Mesenchymal stem cell (in vitro differentiated cells and primary cell): ENCODE measurements at regions not wholly inside any gene's neighbourhood (a gene's known extent, or its start where the extent isn't known, plus 50 kb on each side); places are given as distances from the start of the nearest gene placed in this dataset.
A peak's percentile ranks its signal among the peaks of the same experiment; 100 is the strongest.
"Not testable (repeated sequence)": the region's sequence is repeated elsewhere in the genome, so short reads cannot be mapped to it uniquely, and the experiment has no call there.

Source experiments
- DNase-seq: peaks from one replicate; pipeline ENCODE4 v3.0.0-alpha.2; 2013
- H2AFZ ChIP-seq: one replicate; pipeline ENCODE4 v1.6.1; 2013; ENCODE audit warnings: low read depth, mild to moderate bottlenecking, control low read depth, inconsistent platforms, low read length, moderate library complexity
- H2AK5ac ChIP-seq: 2 replicates; pipeline ENCODE4 v1.6.1; 2013; ENCODE audit warnings: low read length, moderate library complexity, mild to moderate bottlenecking, inconsistent platforms; ENCODE audit not compliant: severe bottlenecking
- H2BK120ac ChIP-seq: one replicate; pipeline ENCODE4 v1.6.1; 2013; ENCODE audit warnings: low read depth, mild to moderate bottlenecking, inconsistent platforms, low read length, moderate library complexity
- H2BK12ac ChIP-seq, 2 experiments: one replicate each; pipeline ENCODE4 v1.6.1; 2013; ENCODE audit warnings: inconsistent platforms in 2 of 2, low read length in 2 of 2, mild to moderate bottlenecking in 2 of 2, moderate library complexity in 2 of 2, control low read depth in 1 of 2
- H2BK15ac ChIP-seq: one replicate; pipeline ENCODE4 v1.6.1; 2013; ENCODE audit warnings: mild to moderate bottlenecking, low read depth, inconsistent platforms; ENCODE audit not compliant: poor library complexity, severe bottlenecking
- H2BK5ac ChIP-seq: 2 replicates; pipeline ENCODE4 v1.6.1; 2013; ENCODE audit warnings: low read depth, mild to moderate bottlenecking, low read length, control low read depth, inconsistent platforms; ENCODE audit not compliant: poor library complexity, severe bottlenecking
- H3K14ac ChIP-seq, 2 experiments: one replicate each; pipeline ENCODE4 v1.6.1; 2013; ENCODE audit warnings: inconsistent platforms in 2 of 2, low read length in 2 of 2, control low read depth in 1 of 2, mild to moderate bottlenecking in 1 of 2, moderate library complexity in 1 of 2
- H3K18ac ChIP-seq, 2 experiments: one replicate each; pipeline ENCODE4 v1.6.1; 2013; ENCODE audit warnings: inconsistent platforms in 2 of 2, low read length in 2 of 2, control low read depth in 1 of 2, low read depth in 1 of 2, mild to moderate bottlenecking in 1 of 2
- H3K23ac ChIP-seq, 2 experiments: one replicate each; pipeline ENCODE4 v1.6.1; 2013; ENCODE audit warnings: inconsistent platforms in 2 of 2, low read length in 2 of 2, mild to moderate bottlenecking in 2 of 2, moderate library complexity in 2 of 2, control low read depth in 1 of 2
- H3K27ac ChIP-seq: 2 replicates; pipeline ENCODE4 v1.5.1; 2013; ENCODE audit warnings: mild to moderate bottlenecking, moderate library complexity, low read length, control low read depth, inconsistent platforms; ENCODE audit not compliant: poor library complexity, severe bottlenecking
- H3K27me3 ChIP-seq, 2 experiments: 2 replicates each; pipeline versions ENCODE4 v1.6.1 to v1.7.0; 2013; ENCODE audit warnings: low read length in 2 of 2, mild to moderate bottlenecking in 2 of 2, moderate library complexity in 2 of 2, control low read depth in 1 of 2, inconsistent platforms in 1 of 2; ENCODE audit not compliant: control insufficient read depth in 1 of 2, insufficient read depth in 1 of 2
- H3K36me3 ChIP-seq, 2 experiments: 2 replicates each; pipeline versions ENCODE4 v1.6.1 to v1.7.0; 2013; ENCODE audit warnings: low read length in 2 of 2, control low read depth in 1 of 2, inconsistent platforms in 1 of 2, low read depth in 1 of 2, mild to moderate bottlenecking in 1 of 2; ENCODE audit not compliant: insufficient read depth in 2 of 2, control insufficient read depth in 1 of 2
- H3K4ac ChIP-seq, 2 experiments: one replicate each; pipeline ENCODE4 v1.6.1; 2013; ENCODE audit warnings: inconsistent platforms in 2 of 2, low read length in 2 of 2, mild to moderate bottlenecking in 2 of 2, moderate library complexity in 2 of 2, control low read depth in 1 of 2, low read depth in 1 of 2
- H3K4me1 ChIP-seq: 2 replicates; pipeline ENCODE4 v1.6.1; 2013; ENCODE audit warnings: low read depth, low read length, control low read depth; ENCODE audit not compliant: control insufficient read depth, insufficient read depth
- H3K4me2 ChIP-seq: 2 replicates; pipeline ENCODE4 v1.6.1; 2013; ENCODE audit warnings: low read length, mild to moderate bottlenecking, inconsistent platforms; ENCODE audit not compliant: poor library complexity, severe bottlenecking
- H3K4me3 ChIP-seq, 2 experiments: 2 replicates each; pipeline versions ENCODE4 v1.5.1 to v1.7.0; 2013; ENCODE audit warnings: low read length in 2 of 2, mild to moderate bottlenecking in 2 of 2, control low read depth in 1 of 2, low read depth in 1 of 2; ENCODE audit not compliant: insufficient read depth in 1 of 2
- H3K79me1 ChIP-seq: replicated peaks from 2 replicates; pipeline ENCODE4 v1.6.1; 2013; ENCODE audit warnings: mild to moderate bottlenecking, control low read depth, low read length, inconsistent platforms; ENCODE audit not compliant: poor library complexity, severe bottlenecking
- H3K9ac ChIP-seq: 2 replicates; pipeline ENCODE4 v1.7.0; 2013; ENCODE audit warnings: mild to moderate bottlenecking, low read length, moderate library complexity
- H3K9me3 ChIP-seq: 2 replicates; pipeline ENCODE4 v1.7.0; 2013; ENCODE audit warnings: mild to moderate bottlenecking, low read length; ENCODE audit not compliant: control insufficient read depth
- H4K8ac ChIP-seq: one replicate; pipeline ENCODE4 v1.6.1; 2013; ENCODE audit warnings: inconsistent platforms, mild to moderate bottlenecking, low read length, moderate library complexity
- H4K91ac ChIP-seq: one replicate; pipeline ENCODE4 v1.6.1; 2013; ENCODE audit warnings: mild to moderate bottlenecking, low read length, inconsistent platforms
- WGBS: methylation state at CpG from one replicate; pipeline ENCODE4 v1.1.7; 2013; ENCODE audit warnings: mixed read lengths; 5-methylcytosine and 5-hydroxymethylcytosine counted together

DNA sequence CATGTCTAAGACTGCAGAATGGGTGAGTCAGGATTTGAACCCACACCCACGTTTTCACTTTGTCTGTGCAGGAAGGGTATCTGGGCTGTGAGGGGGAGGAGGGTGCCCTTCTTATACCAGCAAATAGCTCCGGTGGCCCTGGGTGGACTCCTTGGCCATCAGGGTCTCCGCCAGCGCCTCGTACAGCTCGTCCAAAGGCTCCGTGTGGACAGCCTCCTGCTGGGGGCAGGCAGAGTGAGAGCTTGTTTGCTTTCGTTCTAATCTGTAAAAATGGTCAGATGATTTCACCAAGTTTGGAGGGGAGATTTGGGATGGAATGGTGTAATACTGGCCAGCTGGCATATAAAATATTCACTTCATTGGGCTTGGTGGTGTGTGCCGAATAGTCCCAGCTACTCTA lies 111.7 kb upstream of the CCZ1B start:
- not testable (repeated sequence) for H2AK5ac ChIP-seq, H4K8ac ChIP-seq, H3K27ac ChIP-seq, H3K36me3 ChIP-seq, DNase-seq, H3K9me3 ChIP-seq, H3K27me3 ChIP-seq, H3K4me3 ChIP-seq, H3K4me2 ChIP-seq, H3K23ac ChIP-seq, H3K79me1 ChIP-seq, H2BK120ac ChIP-seq, H4K91ac ChIP-seq, H2BK15ac ChIP-seq, H3K4me1 ChIP-seq, H2AFZ ChIP-seq, H3K4ac ChIP-seq, H2BK5ac ChIP-seq, H2BK12ac ChIP-seq, H3K9ac ChIP-seq, H3K14ac ChIP-seq, H3K18ac ChIP-seq
- WGBS, result 94% methylated on average over 7 of the region's 9 CpGs

DNA sequence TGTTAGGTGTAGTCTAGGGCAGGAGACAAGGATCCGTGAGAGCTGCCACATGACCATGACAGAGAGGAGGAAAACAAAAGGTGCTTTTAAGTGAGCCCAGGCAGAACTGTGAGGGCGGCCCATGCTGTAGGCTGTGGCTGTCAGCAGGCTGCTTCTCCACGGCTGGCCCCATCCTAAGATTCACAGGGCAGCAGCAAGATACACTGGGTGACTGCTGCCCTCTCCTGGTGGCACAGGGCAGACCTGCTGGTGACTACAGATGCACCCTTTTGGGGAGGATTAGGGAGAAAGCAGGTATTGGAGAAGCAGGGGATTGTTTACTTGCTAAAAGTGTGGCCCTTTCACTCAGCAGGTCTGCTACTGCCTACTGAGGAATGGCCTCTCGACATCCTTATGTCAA lies 112.2 kb upstream of the CCZ1B start:
- not testable (repeated sequence) for H3K9ac ChIP-seq, H2AK5ac ChIP-seq, H3K4ac ChIP-seq, H2AFZ ChIP-seq, H3K79me1 ChIP-seq, H3K4me2 ChIP-seq, H3K4me1 ChIP-seq, H2BK5ac ChIP-seq, H3K18ac ChIP-seq, H3K14ac ChIP-seq, H2BK12ac ChIP-seq, H3K4me3 ChIP-seq, H3K36me3 ChIP-seq, H3K23ac ChIP-seq, H3K27me3 ChIP-seq, H4K91ac ChIP-seq, H4K8ac ChIP-seq, H2BK15ac ChIP-seq, H3K9me3 ChIP-seq, H3K27ac ChIP-seq, H2BK120ac ChIP-seq
- DNase-seq, result peak; percentile 1
- 61% methylated on average over 1 of the region's 4 CpGs for WGBS

DNA sequence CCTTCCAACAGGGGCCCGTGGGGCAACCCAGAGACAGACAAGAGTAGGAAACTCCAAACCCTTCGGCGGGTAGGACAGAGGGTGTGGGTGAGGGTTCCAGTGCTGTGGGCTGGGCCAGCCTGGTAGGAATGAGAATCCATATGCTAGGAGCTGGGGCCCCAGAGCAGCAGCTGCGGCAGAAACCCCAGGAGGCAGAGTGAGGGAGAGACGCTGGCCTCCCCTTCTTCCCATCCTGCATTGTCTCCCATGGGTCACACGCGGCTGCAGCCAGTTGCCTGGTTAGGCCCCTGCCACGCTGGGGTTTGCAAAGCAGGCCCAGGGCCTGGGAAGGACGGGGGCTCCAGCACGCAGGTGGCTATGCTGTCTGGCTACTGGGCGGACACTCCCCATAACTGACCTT lies 113.1 kb upstream of the CCZ1B start:
- not testable (repeated sequence) for H3K4me2 ChIP-seq, H4K8ac ChIP-seq
- WGBS, result 85% methylated on average over 9 of the region's 11 CpGs

DNA sequence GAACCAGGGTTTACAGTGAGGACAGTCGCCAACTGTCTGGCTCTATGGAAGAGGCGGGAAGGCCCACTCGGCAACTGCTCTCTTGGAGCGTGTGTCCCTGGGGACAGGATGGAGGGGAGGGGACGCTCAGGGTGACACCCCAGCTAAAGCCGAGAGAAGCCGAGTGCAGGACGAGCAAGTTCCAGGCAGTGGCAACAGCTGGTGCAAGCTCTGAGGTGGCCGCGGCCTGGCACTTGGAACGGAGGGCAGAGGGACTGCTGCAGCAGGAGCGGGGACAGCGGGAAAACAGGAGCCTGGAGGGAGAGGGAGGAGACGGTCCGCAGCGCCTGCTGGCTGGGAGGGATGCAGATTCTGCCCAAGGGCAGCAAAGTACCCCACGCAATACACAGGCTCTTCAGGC lies 113.8 kb upstream of the CCZ1B start:
- H2BK5ac ChIP-seq, H3K4me2 ChIP-seq, H3K23ac ChIP-seq, H2BK15ac ChIP-seq, H3K18ac ChIP-seq, H2BK120ac ChIP-seq, H3K9me3 ChIP-seq, H3K4me1 ChIP-seq, H3K14ac ChIP-seq, H3K27ac ChIP-seq, H3K27me3 ChIP-seq, H2AK5ac ChIP-seq, H3K36me3 ChIP-seq, DNase-seq, H3K4ac ChIP-seq, H3K9ac ChIP-seq, H2AFZ ChIP-seq, H2BK12ac ChIP-seq, H4K8ac ChIP-seq, H4K91ac ChIP-seq, H3K79me1 ChIP-seq, H3K4me3 ChIP-seq: not testable (repeated sequence)
- WGBS, result 97% methylated on average over 9 of the region's 17 CpGs

More for the DNA sequence above, 113.1 kb upstream of the CCZ1B start:
- not testable (repeated sequence) for H4K91ac ChIP-seq, H3K4me3 ChIP-seq, H3K4ac ChIP-seq, H3K36me3 ChIP-seq, H3K27ac ChIP-seq, H3K9ac ChIP-seq, H3K9me3 ChIP-seq, H2AK5ac ChIP-seq, H3K14ac ChIP-seq, H3K79me1 ChIP-seq, H2BK120ac ChIP-seq, H2BK15ac ChIP-seq, H3K27me3 ChIP-seq, H3K18ac ChIP-seq, H3K23ac ChIP-seq, H3K4me1 ChIP-seq, DNase-seq, H2BK12ac ChIP-seq, H2AFZ ChIP-seq, H2BK5ac ChIP-seq
